ENCODE measurements at regions not wholly inside any gene's neighbourhood (a gene's known extent, or its start where the extent isn't known, plus 50 kb on each side); places are given as distances from the start of the nearest gene placed in this dataset.

DNA sequence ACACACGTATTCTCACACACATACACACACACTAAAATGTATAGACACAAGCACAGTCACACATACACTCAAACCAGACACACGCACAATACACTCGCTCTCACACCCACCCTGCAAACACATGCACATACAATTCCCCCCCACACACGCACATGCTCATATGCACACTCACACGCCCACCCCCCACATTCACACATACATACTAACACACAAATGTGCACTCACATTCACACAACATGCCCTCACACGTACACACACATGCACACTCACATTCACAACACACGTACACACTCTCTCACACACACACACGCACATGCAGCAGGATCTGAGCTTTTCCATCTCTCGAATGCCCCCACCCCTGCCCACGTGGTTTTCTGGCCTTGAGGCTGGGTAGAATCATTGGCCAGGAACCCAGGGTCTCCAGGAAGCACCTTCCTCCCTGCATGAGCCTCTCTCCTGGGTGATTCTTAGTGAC is 589.7 kb downstream of the PTPRU start:
- CTCF ChIA-PET = no interaction called here
- no peak for DNase-seq (ENCODE audit: extremely low spot score)
- POLR2A ChIA-PET = no interaction called here
- TF ChIP-seq, protein P1, sequence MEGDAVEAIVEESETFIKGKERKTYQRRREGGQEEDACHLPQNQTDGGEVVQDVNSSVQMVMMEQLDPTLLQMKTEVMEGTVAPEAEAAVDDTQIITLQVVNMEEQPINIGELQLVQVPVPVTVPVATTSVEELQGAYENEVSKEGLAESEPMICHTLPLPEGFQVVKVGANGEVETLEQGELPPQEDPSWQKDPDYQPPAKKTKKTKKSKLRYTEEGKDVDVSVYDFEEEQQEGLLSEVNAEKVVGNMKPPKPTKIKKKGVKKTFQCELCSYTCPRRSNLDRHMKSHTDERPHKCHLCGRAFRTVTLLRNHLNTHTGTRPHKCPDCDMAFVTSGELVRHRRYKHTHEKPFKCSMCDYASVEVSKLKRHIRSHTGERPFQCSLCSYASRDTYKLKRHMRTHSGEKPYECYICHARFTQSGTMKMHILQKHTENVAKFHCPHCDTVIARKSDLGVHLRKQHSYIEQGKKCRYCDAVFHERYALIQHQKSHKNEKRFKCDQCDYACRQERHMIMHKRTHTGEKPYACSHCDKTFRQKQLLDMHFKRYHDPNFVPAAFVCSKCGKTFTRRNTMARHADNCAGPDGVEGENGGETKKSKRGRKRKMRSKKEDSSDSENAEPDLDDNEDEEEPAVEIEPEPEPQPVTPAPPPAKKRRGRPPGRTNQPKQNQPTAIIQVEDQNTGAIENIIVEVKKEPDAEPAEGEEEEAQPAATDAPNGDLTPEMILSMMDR (IDR thresholded peaks at IDR 0.05; ENCODE audit: control extremely low read depth, extremely low read depth, low read depth, missing control alignments) = no peak

GRCh38 chr1:29825274-29825940 is 589.1 kb downstream of the PTPRU start:
- ChIA-PET POLR2A (no interaction called here), CTCF (no interaction called here)
- no peak for DNase-seq (ENCODE audit: extremely low spot score)
- TF ChIP-seq, protein P1 (IDR thresholded peaks at IDR 0.05; ENCODE audit: control extremely low read depth, extremely low read depth, low read depth, missing control alignments) = no peak

DNA sequence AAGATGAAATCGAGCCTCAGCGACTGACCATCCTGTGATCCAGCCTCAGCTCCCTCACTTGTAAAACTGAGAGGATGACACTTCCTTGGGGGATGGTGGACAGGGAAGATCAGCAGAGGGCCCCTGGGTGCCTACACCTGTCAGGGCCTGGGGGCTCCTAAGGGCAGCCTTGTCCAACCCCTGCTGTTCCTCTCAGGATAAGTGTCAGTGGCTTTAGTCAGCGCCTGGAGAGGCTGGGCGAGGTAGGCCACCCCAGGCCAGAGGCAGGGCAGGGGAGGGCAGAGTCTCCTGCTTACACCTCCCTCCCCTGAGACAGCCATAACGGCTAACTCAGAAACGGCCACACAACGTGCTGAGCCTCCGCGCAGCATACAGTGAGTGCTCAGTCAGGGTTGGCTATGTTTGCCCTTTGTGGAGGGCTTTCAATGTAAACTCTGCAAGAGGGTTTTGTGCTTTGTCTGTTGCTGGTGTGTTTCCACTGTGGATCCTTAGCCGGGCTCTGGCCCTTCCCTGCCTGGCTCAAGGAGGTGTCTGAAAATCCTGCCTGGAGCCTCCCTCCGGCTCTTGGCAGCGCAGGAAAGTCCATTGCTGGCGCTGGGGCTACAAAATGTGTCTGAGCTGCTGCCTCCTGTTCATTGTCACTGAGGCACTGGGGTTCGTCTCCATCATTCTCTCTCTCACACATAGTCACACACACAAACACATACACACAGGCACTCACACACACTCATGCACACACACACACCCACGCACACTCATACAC is 588.4 kb downstream of the PTPRU start:
- DNase-seq (ENCODE audit: extremely low spot score) = no peak
- TF ChIP-seq, protein P1 (IDR thresholded peaks at IDR 0.05; ENCODE audit: control extremely low read depth, extremely low read depth, low read depth, missing control alignments) = no peak
- POLR2A ChIA-PET = no interaction called here
- CTCF ChIA-PET = no interaction called here

DNA sequence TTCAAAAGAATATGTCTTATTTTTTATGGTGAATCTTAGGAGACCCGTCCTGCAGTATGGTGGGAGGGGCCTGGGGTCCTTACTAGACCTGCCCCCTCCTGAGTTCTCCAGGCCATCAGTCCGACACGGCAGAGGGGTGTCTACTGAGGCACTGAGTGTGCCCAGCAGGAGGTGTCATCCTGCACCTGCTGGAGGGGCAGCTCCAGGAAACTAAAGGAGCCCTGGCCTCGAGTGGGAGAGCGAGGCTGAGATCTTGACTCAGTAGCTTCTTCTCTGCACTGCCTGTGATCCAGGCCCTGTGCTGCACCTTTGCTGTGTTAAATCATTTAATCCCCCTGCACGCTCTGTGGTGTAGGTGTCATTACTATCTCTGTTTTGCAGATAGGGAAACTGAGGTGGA is 587.7 kb downstream of the PTPRU start:
- POLR2A ChIA-PET = no interaction called here
- CTCF ChIA-PET = no interaction called here
- no peak for DNase-seq (ENCODE audit: extremely low spot score)
- TF ChIP-seq, protein P1 (IDR thresholded peaks at IDR 0.05; ENCODE audit: control extremely low read depth, extremely low read depth, low read depth, missing control alignments) = no peak

DNA sequence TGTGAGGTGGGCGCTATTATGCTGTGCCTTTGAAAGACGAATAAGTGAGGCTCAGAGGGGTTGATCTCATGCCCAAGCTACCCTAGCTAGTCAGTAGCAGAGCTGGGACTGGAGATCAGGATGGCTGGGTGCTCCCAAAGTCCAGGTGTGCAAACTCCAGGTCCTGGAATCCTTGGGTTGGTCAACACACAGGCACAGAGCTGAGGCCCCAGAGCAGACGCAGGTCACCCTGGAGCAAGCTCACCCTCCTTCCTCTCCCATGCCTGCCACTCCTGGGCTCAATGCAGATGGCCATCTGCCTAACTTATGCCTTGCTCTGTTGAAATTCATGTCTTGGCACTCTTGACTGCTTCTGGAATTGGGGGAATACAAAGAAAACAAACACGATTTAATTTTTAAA is 587.2 kb downstream of the PTPRU start:
- ChIA-PET POLR2A (no interaction called here), CTCF (interaction anchor here (1.0 kb wide), 1 partner anchor 32 kb away, joined by 3 read pairs; no protein-coding TSS in a partner anchor)
- TF ChIP-seq, protein P1 (IDR thresholded peaks at IDR 0.05; ENCODE audit: control extremely low read depth, extremely low read depth, low read depth, missing control alignments) = no peak
- no peak for DNase-seq (ENCODE audit: extremely low spot score)

- ChIA-PET POLR2A (no interaction called here), CTCF (interaction anchor here (1.1 kb wide), 1 partner anchor 15 kb away, joined by 3 read pairs; no protein-coding TSS in a partner anchor)
- no peak for DNase-seq (ENCODE audit: extremely low spot score)
Measured at GRCh38 chr1:29821605-29822004, 585.3 kb downstream of the PTPRU start.

More at GRCh38 chr1:29821605-29822004, 585.3 kb downstream of the PTPRU start:
- TF ChIP-seq, protein P1 (IDR thresholded peaks at IDR 0.05; ENCODE audit: control extremely low read depth, extremely low read depth, low read depth, missing control alignments) = no peak

All from GM10248 (cell line).